GM12878 (cell line): ENCODE measurements at regions not wholly inside any gene's neighbourhood (a gene's known extent, or its start where the extent isn't known, plus 50 kb on each side); places are given as distances from the start of the nearest gene placed in this dataset.

Experiments
- EP300 ChIP-seq, 2 experiments: fragments of 150-350 bp in 1 of 2; IDR thresholded peaks; 2 replicates each; pipeline ENCODE4 v1.6.1; 2011 to 2012; ENCODE audit warnings: low read depth in 2 of 2, low read length in 2 of 2, borderline replicate concordance in 1 of 2, improper control_type of control experiment in 1 of 2, inconsistent platforms in 1 of 2; ENCODE audit not compliant: control insufficient read depth in 1 of 2
- HCFC1 ChIP-seq: fragments of 150-350 bp; IDR thresholded peaks from 2 replicates; pipeline ENCODE4 v1.6.1; 2014; ENCODE audit warnings: low read length
- MAX ChIP-seq: IDR thresholded peaks from 2 replicates; pipeline ENCODE4 v1.6.1; 2012; ENCODE audit warnings: low read depth, low read length, improper control_type of control experiment
- MYC ChIP-seq: IDR thresholded peaks from 2 replicates; pipeline ENCODE4 v1.6.1; 2011; ENCODE audit warnings: mild to moderate bottlenecking, low read length, moderate library complexity, inconsistent platforms; ENCODE audit not compliant: insufficient read depth, insufficient replicate concordance, insufficient read length, severe bottlenecking
- SIX5 ChIP-seq: IDR thresholded peaks from 2 replicates; pipeline ENCODE4 v1.6.1; 2011; ENCODE audit warnings: mild to moderate bottlenecking, low read depth, low read length, moderate library complexity; ENCODE audit not compliant: severe bottlenecking
- SREBF2 ChIP-seq: IDR thresholded peaks from 2 replicates; pipeline ENCODE4 v1.6.1; 2012; ENCODE audit warnings: mild to moderate bottlenecking, low read length
- YY1 ChIP-seq: IDR thresholded peaks from 2 replicates; pipeline ENCODE4 v1.6.1; 2011; ENCODE audit warnings: low read depth, mild to moderate bottlenecking, low read length
- ZBTB40 ChIP-seq: fragments of 450-650 bp; IDR thresholded peaks from 2 replicates; pipeline ENCODE4 v1.6.1; 2016; ENCODE audit warnings: mild to moderate bottlenecking, moderate library complexity, borderline replicate concordance
- TF ChIP-seq, protein P1 (sequence below): IDR thresholded peaks from 2 replicates; pipeline ENCODE4 v1.6.1; 2011; ENCODE audit warnings: low read depth, low read length, improper control_type of control experiment, borderline replicate concordance

- TF ChIP-seq ZBTB40 (no peak), MYC (no peak), YY1 (no peak), SIX5 (no peak), SREBF2 (no peak), MAX (no peak), HCFC1 (no peak), EP300 (IDR thresholded peaks at IDR 0.05; ENCODE audit: borderline replicate concordance in 1 of 2, control insufficient read depth in 1 of 2, low read depth in 2 of 2, low read length in 2 of 2) (no peak)
- TF ChIP-seq, protein P1, sequence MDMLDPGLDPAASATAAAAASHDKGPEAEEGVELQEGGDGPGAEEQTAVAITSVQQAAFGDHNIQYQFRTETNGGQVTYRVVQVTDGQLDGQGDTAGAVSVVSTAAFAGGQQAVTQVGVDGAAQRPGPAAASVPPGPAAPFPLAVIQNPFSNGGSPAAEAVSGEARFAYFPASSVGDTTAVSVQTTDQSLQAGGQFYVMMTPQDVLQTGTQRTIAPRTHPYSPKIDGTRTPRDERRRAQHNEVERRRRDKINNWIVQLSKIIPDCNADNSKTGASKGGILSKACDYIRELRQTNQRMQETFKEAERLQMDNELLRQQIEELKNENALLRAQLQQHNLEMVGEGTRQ = no peak
Observed at GRCh38 chr4:120403296-120403695, 336.6 kb upstream of the MAD2L1 start (continued).
